HG02571 (cell line): ENCODE measurements at regions not wholly inside any gene's neighbourhood (a gene's known extent, or its start where the extent isn't known, plus 50 kb on each side); places are given as distances from the start of the nearest gene placed in this dataset.
A peak's percentile ranks its signal among the peaks of the same experiment; 100 is the strongest.

Experiments
- ATAC-seq: cut with Tn5 transposase; IDR thresholded peaks from one replicate; pipeline ENCODE4 v1.9.1; 2021; ENCODE audit warnings: mild to moderate bottlenecking, moderate library complexity; ENCODE audit not compliant: unreplicated experiment

- ATAC-seq = no peak
Observed at GRCh38 chr5:116361979-116362577, 212.5 kb downstream of the SEMA6A start.

- no peak for ATAC-seq
Observed at GRCh38 chr5:116361171-116361967, 213.3 kb downstream of the SEMA6A start.

GRCh38 chr5:116360008-116360853 lies 214.4 kb downstream of the SEMA6A start:
- ATAC-seq = no peak

- no peak for ATAC-seq
Observed at GRCh38 chr5:116359592-116359991, 215.0 kb downstream of the SEMA6A start.

GRCh38 chr5:116358911-116359418 lies 215.7 kb downstream of the SEMA6A start:
- ATAC-seq = peak; percentile 98

- no peak for ATAC-seq
Observed at GRCh38 chr5:116358015-116358523, 216.6 kb downstream of the SEMA6A start.

- no peak for ATAC-seq
Observed at GRCh38 chr5:116355819-116356601, 218.6 kb downstream of the SEMA6A start.

GRCh38 chr5:116354699-116355098 lies 219.9 kb downstream of the SEMA6A start:
- no peak for ATAC-seq

GRCh38 chr5:116347657-116348056 lies 227.0 kb downstream of the SEMA6A start:
- no peak for ATAC-seq

GRCh38 chr5:116343961-116344360 lies 230.7 kb downstream of the SEMA6A start:
- ATAC-seq = no peak
